ENCODE measurements at regions not wholly inside any gene's neighbourhood (a gene's known extent, or its start where the extent isn't known, plus 50 kb on each side); places are given as distances from the start of the nearest gene placed in this dataset.
"Not testable (repeated sequence)": the region's sequence is repeated elsewhere in the genome, so short reads cannot be mapped to it uniquely, and the experiment has no call there.

- TF ChIP-seq ZNF670 (tag by site-specific recombination; IDR thresholded peaks at IDR 0.05; ENCODE audit: low read depth); CTCF (tag by site-specific recombination; IDR thresholded peaks at IDR 0.05); ZNF768 (tag by site-specific recombination; IDR thresholded peaks at IDR 0.05); SP2 (tag by site-specific recombination; IDR thresholded peaks at IDR 0.05); YY1 (tag by site-specific recombination; IDR thresholded peaks at IDR 0.05); RBAK (tag by site-specific recombination; IDR thresholded peaks at IDR 0.05); KLF10 (tag by site-specific recombination; IDR thresholded peaks at IDR 0.05); EGR2 (tag by site-specific recombination; IDR thresholded peaks at IDR 0.05; ENCODE audit: low read depth); ZNF548 (tag by site-specific recombination; IDR thresholded peaks at IDR 0.05); ZNF23 (tag by site-specific recombination; IDR thresholded peaks at IDR 0.05; ENCODE audit: borderline replicate concordance); ZNF792 (tag by site-specific recombination; IDR thresholded peaks at IDR 0.05); ZNF416 (tag by site-specific recombination; IDR thresholded peaks at IDR 0.05); ZNF112 (tag by site-specific recombination; IDR thresholded peaks at IDR 0.05): not testable (repeated sequence)
These were observed 274.2 kb downstream of the CCSER2 start for GRCh38 chr10:84602543-84602942.
